ENCODE measurements at regions not wholly inside any gene's neighbourhood (a gene's known extent, or its start where the extent isn't known, plus 50 kb on each side); places are given as distances from the start of the nearest gene placed in this dataset.

DNA sequence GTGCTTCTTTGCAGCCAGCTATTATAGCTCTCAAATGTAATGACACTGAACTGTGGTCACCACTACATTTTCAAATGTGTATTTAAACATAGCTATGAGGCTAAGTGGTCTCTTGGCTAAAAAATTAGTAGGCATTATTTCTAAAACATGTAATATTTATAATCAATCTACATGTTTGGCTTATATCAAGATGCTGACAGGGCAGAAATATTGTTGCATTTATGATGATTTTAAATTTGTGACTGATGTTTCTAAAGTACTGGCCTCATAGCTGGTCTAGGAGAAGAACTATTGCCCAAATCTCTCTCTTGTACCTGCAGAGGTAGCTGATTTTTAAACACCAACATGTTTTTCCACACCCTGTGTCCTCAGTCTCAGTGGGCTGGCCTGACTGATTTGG lies 298.2 kb downstream of the PAX1 start:
- no peak for DNase-seq (ENCODE audit: extremely low read depth, low read depth, low spot score)

DNA sequence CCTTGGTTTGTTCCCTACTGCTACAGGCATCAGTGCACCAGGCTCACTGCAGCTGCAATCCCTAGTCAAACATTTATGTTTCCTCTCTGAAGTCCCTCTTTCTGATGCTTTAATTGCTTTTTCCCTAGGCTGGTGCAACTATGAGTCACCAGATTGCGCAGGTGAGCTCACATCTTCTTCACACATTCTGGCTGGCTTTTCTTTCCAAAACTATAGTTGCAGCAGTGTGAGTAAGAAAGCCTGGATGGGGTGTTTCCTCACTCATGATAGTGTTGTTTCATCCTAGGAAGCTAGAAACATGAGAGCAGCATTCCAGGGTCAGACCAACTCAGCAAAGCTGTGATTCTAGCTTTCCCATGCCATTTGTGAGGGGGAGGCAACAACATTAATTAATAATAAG lies 296.4 kb downstream of the PAX1 start:
- DNase-seq (ENCODE audit: extremely low read depth, low read depth, low spot score) = no peak

GRCh38 chr20:21995461-21995860 lies 290.0 kb downstream of the PAX1 start:
- DNase-seq (ENCODE audit: extremely low read depth, low read depth, low spot score) = no peak

DNA sequence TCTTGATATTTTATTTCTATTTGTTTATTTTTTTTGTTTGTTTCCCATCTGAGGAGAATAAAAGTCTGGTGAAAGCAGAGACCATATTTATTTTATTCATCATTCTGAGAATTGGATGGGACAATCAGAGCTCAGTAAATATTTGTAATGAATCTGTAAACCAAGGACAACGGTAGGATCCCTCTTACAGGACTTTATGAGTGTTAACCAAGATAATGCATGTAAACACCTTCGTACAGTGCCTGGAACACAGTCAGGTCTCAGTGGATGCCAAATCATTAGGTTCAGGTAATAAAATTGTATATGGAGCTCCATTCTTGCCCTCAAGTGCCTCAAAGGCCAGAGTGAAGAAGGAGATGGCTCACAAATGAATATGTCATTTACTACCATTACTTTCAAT lies 288.7 kb downstream of the PAX1 start:
- no peak for DNase-seq (ENCODE audit: extremely low read depth, low read depth, low spot score)

DNA sequence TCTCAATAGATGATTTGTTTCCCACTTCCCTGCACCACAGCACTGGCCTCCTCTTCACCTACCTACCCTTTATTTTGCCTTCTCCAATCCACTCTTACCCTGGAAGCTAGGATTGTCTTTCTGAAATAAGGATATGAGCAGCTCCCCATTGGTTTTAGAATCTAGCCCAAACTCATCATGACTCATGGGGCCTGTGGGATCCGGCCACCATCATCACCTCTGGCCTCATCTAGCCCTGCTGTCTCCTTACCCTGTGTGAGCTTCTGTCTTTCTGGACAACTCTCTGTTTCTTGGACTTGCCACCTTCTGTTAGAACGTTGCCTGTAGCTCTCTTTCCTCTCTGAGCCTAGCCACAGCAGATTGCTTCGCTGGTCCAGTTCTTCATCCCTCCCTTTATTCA lies 277.1 kb downstream of the PAX1 start:
- DNase-seq (ENCODE audit: extremely low read depth, low read depth, low spot score) = no peak

GRCh38 chr20:21981597-21982344 lies 276.3 kb downstream of the PAX1 start:
- no peak for DNase-seq (ENCODE audit: extremely low read depth, low read depth, low spot score)

GRCh38 chr20:21981179-21981578 lies 275.7 kb downstream of the PAX1 start:
- DNase-seq (ENCODE audit: extremely low read depth, low read depth, low spot score) = no peak

DNA sequence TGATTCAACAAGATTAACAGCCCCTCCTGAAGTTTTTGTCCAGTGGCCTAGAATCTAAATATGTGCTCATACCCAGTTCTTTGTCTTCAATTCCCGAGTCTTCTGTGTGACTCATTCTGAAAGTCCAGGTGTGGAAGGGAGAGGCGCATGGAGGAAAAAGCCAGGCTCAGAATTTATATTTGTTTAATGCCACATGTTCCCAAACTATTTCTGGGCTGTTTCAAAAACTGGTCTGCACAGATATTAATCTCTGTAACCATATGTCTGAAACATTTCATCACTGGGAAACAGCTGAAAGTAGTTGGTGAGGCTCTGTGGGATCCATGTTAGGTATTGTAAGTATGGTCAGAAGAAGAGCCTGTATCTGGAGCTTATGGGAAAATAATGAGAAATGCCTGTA lies 266.0 kb downstream of the PAX1 start:
- DNase-seq (ENCODE audit: extremely low read depth, low read depth, low spot score) = no peak

- no peak for DNase-seq (ENCODE audit: extremely low read depth, low read depth, low spot score)
These were observed 263.0 kb downstream of the PAX1 start for GRCh38 chr20:21968486-21968885.

GRCh38 chr20:21967481-21967880 lies 262.0 kb downstream of the PAX1 start:
- no peak for DNase-seq (ENCODE audit: extremely low read depth, low read depth, low spot score)

DNA sequence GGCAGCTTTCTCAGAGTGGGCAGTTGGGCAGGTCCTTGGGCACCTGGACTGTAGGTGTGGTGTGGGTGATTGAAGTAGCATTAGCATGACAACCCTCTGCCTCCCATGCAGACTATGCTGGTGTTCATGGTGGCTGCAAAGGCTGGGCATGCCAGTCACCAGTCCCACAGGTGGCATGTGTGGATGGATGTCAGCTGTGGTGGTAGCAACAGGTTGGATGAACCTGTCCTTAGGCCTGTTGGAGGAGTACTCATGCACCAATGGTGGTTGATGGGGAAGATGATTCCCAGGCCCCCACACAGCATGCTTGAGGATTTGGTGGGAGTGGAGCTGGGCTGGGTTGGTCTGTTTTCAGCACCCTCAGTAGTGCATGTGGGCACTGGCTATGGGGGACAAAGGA lies 251.1 kb downstream of the PAX1 start:
- no peak for DNase-seq (ENCODE audit: extremely low read depth, low read depth, low spot score)

DNA sequence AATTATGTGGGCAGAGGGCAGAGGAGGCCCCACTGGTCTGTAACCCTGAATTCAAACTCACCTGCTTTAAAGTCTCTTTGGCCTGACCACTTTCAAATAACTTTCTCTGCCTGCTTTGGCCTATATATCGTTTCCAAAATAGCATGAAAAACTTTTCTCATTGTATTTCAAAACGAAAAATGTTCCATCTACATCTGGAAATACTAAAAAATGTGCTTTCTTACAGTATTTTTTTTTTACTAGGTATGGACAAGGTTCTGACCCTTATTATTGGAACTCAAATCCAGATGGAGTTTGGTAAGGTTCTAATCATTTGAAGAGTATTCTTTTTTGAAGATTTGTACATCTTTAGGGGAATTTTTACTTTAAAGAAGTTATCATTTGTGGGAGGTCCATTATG lies 241.9 kb downstream of the PAX1 start:
- no peak for DNase-seq (ENCODE audit: extremely low read depth, low read depth, low spot score)

DNA sequence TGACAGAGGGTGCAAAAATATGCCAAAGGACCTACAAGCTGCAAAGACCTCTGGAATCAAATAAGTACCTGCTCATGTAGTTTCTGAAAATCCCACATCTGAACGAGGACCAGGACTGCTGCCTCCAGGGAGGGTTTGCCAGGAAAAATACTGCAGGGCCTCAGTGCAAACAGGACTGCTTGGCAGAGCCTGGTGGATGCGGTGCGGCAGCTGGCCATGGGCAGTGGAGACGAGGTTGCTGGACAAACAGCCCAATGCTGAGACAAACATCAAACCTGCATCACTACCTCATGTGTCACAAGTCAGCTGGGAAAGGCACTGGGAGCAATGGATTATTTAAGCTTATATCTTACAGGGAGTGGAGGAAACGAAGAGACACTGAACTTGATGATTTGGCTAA lies 238.8 kb downstream of the PAX1 start:
- DNase-seq (ENCODE audit: extremely low read depth, low read depth, low spot score) = no peak

- DNase-seq (ENCODE audit: extremely low read depth, low read depth, low spot score) = no peak
These were observed 236.7 kb downstream of the PAX1 start for GRCh38 chr20:21941941-21942805.

- DNase-seq (ENCODE audit: extremely low read depth, low read depth, low spot score) = no peak
These were observed 231.4 kb downstream of the PAX1 start for GRCh38 chr20:21936720-21937380.

DNA sequence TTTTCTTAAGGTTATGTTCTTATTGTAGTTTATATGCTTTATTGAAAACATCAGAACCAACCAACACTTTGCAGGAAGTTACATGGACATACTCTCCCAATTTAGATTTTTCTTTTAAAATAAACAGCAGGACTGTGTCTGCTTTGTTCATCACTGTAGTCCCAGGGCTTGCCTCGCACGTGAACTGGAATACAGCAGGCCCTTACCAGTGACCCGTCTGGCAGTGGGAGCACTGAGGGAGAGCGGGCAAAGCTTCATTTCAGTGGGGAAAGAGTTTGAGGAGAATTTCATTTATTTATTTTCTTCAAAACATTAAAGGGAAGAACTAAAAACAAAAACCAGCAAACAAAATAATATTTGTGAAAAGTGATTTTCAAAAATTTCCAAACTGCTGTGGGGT lies 230.8 kb downstream of the PAX1 start:
- no peak for DNase-seq (ENCODE audit: extremely low read depth, low read depth, low spot score)

DNA sequence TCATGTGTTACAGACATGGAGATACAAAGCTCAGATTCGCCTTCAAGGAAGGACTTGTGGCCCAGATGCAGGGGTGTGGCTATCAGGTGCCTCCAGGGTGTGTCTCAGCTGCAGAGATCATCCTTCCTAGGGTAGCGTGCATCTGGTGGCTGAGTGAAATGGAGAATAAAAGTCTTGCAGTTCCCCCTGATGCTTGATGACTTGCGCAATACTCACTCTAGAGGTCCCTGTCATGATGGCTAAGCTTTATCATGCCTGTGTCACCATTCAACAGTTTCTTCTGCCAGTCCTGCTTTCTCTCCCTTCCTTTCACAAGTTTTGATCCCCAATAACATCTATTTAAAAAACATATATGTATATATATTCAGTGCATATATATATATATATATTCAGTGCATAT lies 228.1 kb downstream of the PAX1 start:
- DNase-seq (ENCODE audit: extremely low read depth, low read depth, low spot score) = no peak

DNA sequence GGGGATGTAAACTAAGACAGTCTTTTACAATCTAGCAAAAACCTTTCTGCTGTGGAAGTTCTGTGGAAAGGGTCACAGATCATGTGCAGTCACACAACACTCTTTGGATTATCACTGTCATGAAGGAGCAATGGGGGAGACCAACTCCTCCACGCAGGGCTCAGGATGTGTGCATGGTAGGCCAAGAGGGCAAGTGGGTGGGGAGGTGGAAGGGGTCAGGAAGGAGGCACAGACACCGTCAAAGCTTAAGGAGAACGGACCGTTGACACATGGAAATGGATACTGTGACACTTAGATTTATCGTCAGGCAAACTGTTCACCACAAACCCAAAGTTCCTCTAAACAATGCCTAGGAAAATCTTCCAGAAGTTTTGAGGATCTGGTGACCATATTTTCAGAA lies 215.8 kb downstream of the PAX1 start:
- DNase-seq (ENCODE audit: extremely low read depth, low read depth, low spot score) = no peak

- DNase-seq (ENCODE audit: extremely low read depth, low read depth, low spot score) = no peak
These were observed 214.7 kb downstream of the PAX1 start for GRCh38 chr20:21920211-21920610.

DNA sequence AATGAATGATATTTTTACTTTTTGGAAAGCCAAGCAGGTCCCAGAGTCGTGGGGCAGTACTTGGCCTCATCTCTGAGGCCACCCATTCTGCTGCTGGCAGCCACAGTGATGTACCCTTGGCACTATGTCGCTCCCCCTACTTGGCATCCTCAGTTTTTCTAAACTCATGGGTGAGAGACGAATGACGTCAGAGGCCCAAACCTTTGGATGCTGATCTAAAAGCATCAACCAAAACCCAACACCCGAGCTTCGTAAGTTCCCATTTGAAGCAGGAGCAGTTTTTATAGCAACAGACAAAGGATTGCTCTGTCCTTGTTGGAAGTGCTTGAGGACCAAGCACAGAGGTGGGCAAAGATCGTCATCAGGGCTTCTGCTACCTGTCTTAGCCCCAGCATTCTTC lies 212.9 kb downstream of the PAX1 start:
- DNase-seq (ENCODE audit: extremely low read depth, low read depth, low spot score) = no peak

- DNase-seq (ENCODE audit: extremely low read depth, low read depth, low spot score) = no peak
These were observed 196.9 kb downstream of the PAX1 start for GRCh38 chr20:21902391-21902790.
